Panc1 (cell line): ENCODE measurements at regions not wholly inside any gene's neighbourhood (a gene's known extent, or its start where the extent isn't known, plus 50 kb on each side); places are given as distances from the start of the nearest gene placed in this dataset.

ENCODE experiments used
- POLR2AphosphoS5 ChIP-seq: IDR thresholded peaks from 2 replicates; pipeline ENCODE4 v1.6.1; 2012; ENCODE audit warnings: mild to moderate bottlenecking, low read depth, low read length, moderate library complexity
- REST ChIP-seq, 2 experiments: IDR thresholded peaks; 2 replicates each; pipeline ENCODE4 v1.6.1; 2011 to 2012; ENCODE audit warnings: low read depth in 2 of 2, control low read depth in 1 of 2, low read length in 1 of 2, mild to moderate bottlenecking in 1 of 2, moderate library complexity in 1 of 2; ENCODE audit not compliant: insufficient read depth in 1 of 2

GRCh38 chr6:67811239-67812037 lies 823.6 kb upstream of the ADGRB3 start:
- TF ChIP-seq REST (IDR thresholded peaks at IDR 0.05; ENCODE audit: insufficient read depth in 1 of 2, low read depth in 2 of 2, low read length in 1 of 2) (no peak), POLR2AphosphoS5 (no peak)
